Ascending aorta (tissue), 2 donors: ENCODE measurements at regions not wholly inside any gene's neighbourhood (a gene's known extent, or its start where the extent isn't known, plus 50 kb on each side); places are given as distances from the start of the nearest gene placed in this dataset.

Experiments
- DNase-seq, 2 donors: peaks; one replicate each; pipeline ENCODE4 v3.0.0-alpha.2; 2019; ENCODE audit warnings: low spot score in 2 of 2
- H3K27ac ChIP-seq, 2 donors: fragments of 200-600 bp; sonication (generic); one replicate each; pipeline ENCODE4 v1.5.1; 2016 to 2017; ENCODE audit warnings: mild to moderate bottlenecking in 1 of 2
- H3K27me3 ChIP-seq: fragments of 200-600 bp; sonication (generic); one replicate; pipeline ENCODE4 v1.5.1; 2017
- H3K36me3 ChIP-seq, 2 donors: fragments of 200-600 bp; sonication (generic); one replicate each; pipeline ENCODE4 v1.5.1; 2016
- H3K4me1 ChIP-seq, 2 donors: fragments of 200-600 bp; sonication (generic); one replicate each; pipeline ENCODE4 v1.5.1; 2016 to 2017; ENCODE audit warnings: mild to moderate bottlenecking in 1 of 2
- H3K4me3 ChIP-seq, 2 donors: fragments of 200-600 bp; sonication (generic); one replicate each; pipeline ENCODE4 v1.5.1; 2016 to 2017; ENCODE audit warnings: mild to moderate bottlenecking in 1 of 2
- H3K9me3 ChIP-seq, 2 donors: fragments of 200-600 bp; sonication (generic); one replicate each; pipeline ENCODE4 v1.5.1; 2016
- intact Hi-C: fragments of 100-400 bp; cut with DNase I; formaldehyde crosslinking; loops from one replicate; pipeline ENCODE4 v1.15.1; 2023
- TF ChIP-seq, protein P1 (sequence below), 3 experiments: fragments of 200-600 bp in 2 of 3; fragments of 450-650 bp in 1 of 3; sonication (generic) in 2 of 3; IDR thresholded peaks; one replicate each; pipeline ENCODE4 v1.5.1; 2016 to 2019; ENCODE audit warnings: antibody characterized with exemption in 3 of 3, mild to moderate bottlenecking in 1 of 3, moderate library complexity in 1 of 3

DNA sequence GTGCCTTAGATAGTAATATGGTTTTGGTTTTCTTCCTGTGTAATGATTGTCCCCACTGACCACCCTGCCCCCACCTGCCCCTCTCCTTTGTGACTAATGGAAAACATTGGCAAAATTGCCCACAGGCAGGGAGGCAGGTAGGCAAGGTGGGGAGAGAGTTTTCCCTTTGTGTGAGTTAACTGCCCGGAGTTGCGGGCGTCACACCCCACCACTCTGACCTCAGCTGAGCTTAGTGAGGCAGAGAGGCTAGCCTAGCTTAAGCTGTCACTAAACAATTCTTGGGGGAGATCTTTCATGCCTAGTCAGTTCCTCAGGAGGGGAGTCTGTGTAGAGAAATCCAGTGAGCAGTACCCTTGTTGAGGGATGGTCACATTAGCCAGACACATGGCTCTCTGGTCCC lies 245.3 kb downstream of the BCOR start:
- H3K27ac ChIP-seq = no peak overlapping the region
- TF ChIP-seq, protein P1, sequence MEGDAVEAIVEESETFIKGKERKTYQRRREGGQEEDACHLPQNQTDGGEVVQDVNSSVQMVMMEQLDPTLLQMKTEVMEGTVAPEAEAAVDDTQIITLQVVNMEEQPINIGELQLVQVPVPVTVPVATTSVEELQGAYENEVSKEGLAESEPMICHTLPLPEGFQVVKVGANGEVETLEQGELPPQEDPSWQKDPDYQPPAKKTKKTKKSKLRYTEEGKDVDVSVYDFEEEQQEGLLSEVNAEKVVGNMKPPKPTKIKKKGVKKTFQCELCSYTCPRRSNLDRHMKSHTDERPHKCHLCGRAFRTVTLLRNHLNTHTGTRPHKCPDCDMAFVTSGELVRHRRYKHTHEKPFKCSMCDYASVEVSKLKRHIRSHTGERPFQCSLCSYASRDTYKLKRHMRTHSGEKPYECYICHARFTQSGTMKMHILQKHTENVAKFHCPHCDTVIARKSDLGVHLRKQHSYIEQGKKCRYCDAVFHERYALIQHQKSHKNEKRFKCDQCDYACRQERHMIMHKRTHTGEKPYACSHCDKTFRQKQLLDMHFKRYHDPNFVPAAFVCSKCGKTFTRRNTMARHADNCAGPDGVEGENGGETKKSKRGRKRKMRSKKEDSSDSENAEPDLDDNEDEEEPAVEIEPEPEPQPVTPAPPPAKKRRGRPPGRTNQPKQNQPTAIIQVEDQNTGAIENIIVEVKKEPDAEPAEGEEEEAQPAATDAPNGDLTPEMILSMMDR (IDR thresholded peaks at IDR 0.05) = no peak
- no peak for DNase-seq
- no peak overlapping the region for H3K4me3 ChIP-seq
- no peaks in the 10 kb centered on the region for H3K36me3 ChIP-seq
- intact Hi-C loops = no loop called here
- H3K9me3 ChIP-seq = no peaks in the 10 kb centered on the region
- peaks cover 7% of the 10 kb centered on the region for H3K27me3 ChIP-seq
- no peaks in the 10 kb centered on the region for H3K4me1 ChIP-seq

DNA sequence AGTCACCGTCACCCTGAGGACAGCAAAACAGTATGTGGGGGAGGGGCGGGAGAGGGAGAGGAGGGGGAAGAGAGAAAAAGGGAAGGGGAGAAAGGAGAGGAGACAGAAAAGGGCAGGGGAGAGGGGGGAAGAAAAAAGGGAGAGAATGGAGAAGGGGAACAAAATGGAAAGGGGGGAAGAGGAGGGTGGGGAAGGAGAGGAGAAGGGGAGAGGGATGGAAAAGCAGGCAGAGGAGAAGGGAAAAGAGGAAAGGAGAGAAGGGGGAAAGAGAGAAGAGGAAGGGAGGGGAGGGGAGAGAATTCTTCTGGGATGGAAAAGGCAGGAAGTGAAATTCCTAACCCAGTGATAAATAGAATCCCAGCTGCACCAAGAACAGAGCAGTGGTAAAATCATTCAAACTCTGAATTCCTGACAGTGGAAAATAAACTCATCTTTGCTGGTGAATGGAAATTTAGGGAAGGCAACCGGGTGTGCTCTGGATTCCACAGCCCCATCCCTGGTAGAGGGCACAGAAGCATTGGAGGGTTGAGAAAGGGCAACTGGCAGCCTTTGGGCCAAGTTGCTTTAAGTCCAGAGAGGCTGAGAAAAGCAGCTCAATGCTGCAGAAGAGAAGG lies 244.2 kb downstream of the BCOR start:
- H3K4me3 ChIP-seq = no peak overlapping the region
- H3K27ac ChIP-seq = no peak overlapping the region
- no peak for DNase-seq
- TF ChIP-seq, protein P1 (IDR thresholded peaks at IDR 0.05) = no peak
- no peaks in the 10 kb centered on the region for H3K4me1 ChIP-seq
- intact Hi-C loops = no loop called here
- no peaks in the 10 kb centered on the region for H3K9me3 ChIP-seq
- H3K27me3 ChIP-seq = peaks cover 7% of the 10 kb centered on the region
- no peaks in the 10 kb centered on the region for H3K36me3 ChIP-seq

DNA sequence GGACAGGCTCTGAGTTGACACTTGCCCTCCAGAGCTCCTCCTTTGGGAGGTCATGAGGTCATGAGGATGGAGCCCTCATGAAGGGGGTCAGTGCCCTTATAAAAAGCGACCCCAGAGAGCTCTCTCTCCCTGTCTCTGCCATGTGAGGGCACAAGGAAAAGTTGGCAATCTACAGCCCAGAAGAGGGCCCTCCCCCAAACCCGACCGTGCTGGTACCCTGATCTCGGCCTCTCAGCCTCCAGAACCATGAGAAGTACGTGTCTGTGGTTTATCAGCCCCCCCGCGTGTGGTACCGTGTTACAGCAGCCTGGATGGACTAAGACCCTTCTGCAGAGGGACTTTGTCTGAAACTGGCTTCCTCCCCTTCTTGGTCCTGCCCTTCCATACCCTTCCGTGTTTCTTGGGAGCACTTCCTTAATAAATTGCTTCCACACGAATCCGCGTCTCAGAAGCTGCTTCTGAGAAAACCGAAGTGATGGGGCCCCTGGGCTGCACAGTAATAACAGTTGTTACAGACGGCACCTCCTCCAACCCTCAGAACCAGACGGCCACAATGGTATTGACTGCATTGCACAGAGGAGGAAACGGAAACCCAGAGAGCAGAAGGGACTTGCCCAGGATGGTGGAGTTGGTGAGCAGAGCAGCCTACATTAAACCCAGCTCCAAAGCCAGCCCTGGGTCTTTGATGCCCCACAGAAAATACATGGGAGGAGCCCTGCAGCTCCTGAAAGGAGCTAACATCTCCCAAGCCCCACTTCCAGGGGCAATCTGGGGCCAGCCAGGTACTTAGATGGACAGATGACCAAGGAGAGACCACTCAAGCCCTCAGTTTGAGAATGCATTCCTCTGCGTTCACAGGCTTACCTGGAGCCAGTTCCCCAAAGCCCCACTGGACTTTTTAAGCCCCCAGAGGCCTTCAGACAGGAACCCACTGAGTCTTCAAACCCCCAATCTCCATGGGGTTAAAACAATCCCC lies 242.7 kb downstream of the BCOR start:
- Histone ChIP-seq H3K27me3 (peaks cover 7% of the 10 kb centered on the region), H3K27ac (no peak overlapping the region), H3K4me1 (no peaks in the 10 kb centered on the region), H3K36me3 (no peaks in the 10 kb centered on the region), H3K4me3 (no peak overlapping the region), H3K9me3 (no peaks in the 10 kb centered on the region)
- intact Hi-C loops = no loop called here
- TF ChIP-seq, protein P1 (IDR thresholded peaks at IDR 0.05) = no peak
- DNase-seq = no peak

DNA sequence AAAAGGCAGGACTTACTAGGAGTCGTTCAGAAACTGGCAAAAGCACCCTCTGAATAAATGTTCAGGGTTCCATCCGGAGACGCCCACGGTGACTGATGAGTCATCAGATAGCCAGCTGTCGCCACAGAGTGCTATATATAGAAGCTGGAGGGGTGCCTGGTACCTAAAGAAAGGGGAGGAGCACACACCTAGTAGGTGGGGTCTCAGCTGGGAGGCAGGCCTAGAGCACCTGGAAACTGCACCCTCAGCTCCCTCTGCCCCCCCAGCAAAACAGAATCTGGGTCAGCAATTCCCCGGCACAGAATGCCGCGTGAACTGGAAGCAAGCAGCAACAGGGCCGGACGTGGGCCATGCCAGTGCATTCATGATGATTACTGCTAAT lies 242.0 kb downstream of the BCOR start:
- intact Hi-C loops = no loop called here
- no peak for DNase-seq
- TF ChIP-seq, protein P1 (IDR thresholded peaks at IDR 0.05) = no peak
- H3K27ac ChIP-seq = no peak overlapping the region
- H3K27me3 ChIP-seq = peaks cover 5% of the 10 kb centered on the region
- no peak overlapping the region for H3K4me3 ChIP-seq
- no peaks in the 10 kb centered on the region for H3K9me3 ChIP-seq
- no peaks in the 10 kb centered on the region for H3K4me1 ChIP-seq
- no peaks in the 10 kb centered on the region for H3K36me3 ChIP-seq

DNA sequence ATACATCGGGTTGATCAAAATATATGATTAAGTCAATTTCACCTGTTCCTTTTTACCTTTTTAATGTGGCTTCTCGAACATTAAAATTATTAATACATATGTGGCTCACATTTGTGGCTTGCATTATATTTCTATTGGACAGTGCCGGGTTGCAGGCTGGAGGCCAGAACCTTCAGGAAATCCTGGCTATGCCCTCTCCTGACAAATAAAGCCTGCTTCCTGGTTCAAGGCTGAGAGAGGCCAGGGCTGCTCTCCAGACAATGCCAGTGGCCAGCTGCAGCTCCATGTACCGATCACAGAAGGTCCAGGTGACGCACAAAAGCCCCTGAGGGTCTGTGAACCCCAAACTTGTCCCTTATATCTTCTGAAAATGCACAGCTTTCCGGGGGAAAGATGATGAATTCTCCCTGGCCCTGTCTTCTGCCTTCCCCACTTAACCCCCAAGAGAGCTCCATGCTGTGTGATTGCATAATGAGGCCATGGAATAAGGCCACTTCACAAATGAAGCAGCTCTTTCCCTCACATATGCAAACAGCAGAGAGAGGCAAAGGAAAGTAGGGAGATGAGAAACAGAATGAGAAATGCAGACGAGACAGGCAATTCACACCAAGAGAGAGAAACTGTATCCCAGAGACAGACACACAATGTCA lies 241.2 kb downstream of the BCOR start:
- DNase-seq = no peak
- no peaks in the 10 kb centered on the region for H3K4me1 ChIP-seq
- TF ChIP-seq, protein P1 (IDR thresholded peaks at IDR 0.05) = no peak
- no peaks in the 10 kb centered on the region for H3K36me3 ChIP-seq
- intact Hi-C loops = no loop called here
- H3K27me3 ChIP-seq = no peaks in the 10 kb centered on the region
- no peak overlapping the region for H3K4me3 ChIP-seq
- no peaks in the 10 kb centered on the region for H3K9me3 ChIP-seq
- no peak overlapping the region for H3K27ac ChIP-seq
